Fibroblast of skin of left quadriceps (primary cell): ENCODE measurements at regions not wholly inside any gene's neighbourhood (a gene's known extent, or its start where the extent isn't known, plus 50 kb on each side); places are given as distances from the start of the nearest gene placed in this dataset.
"Not testable (repeated sequence)": the region's sequence is repeated elsewhere in the genome, so short reads cannot be mapped to it uniquely, and the experiment has no call there.

ENCODE experiments used
- DNase-seq, 2 experiments: peaks; one replicate each; pipeline ENCODE4 v3.0.0-alpha.2; 2013; ENCODE audit warnings: low read depth in 2 of 2

DNA sequence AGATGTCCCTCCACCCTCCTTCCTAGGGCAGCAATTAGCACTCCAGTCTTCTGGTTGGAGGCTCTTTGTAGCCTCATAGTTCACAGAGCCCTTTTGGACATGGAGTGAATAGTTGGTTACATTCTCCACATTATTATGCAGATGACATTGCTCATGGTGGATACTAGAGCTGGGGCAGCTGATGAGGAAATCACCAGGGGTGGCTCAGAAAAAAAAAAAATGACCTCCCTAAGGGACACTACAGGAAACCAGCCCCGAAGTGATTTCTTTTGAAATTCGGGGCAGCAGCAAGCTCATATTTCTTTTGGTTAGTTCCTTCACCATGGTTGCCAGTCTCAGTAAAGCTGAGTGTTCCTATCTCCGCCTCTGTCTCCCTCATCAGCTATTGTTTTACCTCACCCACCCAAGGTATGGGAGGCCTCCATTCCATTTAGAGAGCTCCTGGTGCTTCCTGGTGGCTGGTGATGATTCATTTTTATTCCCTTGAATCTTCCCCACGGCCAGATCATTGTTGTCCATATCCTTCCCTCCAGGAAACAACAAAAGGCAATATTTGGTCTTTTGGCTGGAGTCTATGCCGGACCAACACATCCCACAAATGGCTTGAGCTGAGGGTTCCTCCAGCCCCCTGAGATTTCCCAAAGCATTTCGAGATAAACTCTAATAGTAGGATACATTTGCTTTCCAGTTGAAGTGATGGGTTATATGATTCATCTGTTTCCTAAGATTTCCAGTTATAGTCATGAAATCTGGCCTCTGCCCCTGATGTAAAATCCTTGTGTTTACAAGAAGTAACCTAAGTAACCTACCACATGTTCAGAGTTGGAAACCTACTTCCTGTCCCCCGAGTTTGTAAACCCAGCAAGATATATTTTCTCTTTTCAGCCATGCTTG lies 56.2 kb upstream of the NID2 start:
- DNase-seq, result peak; percentile 43 to 49

GRCh38 chr14:52122163-52122562 lies 53.3 kb upstream of the NID2 start:
- not testable (repeated sequence) for DNase-seq

DNA sequence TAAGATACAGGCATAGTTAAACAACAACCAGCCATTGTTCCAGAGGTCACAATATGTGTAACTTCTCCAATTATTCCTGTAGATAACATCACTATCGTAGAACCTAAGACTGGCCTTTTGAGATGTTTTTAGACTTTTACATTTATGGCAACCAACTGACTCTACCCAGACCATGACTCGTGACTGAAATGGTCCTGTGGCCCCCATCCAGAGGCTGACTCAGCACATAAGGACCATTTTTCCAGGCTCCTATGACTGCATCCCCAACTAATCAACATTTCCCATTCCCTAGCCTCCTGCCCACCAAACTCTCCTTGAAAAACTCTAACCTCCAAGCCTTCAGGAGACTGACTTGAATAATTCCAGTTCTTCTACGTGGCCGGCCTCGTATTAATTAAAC lies 52.6 kb upstream of the NID2 start:
- no peak for DNase-seq

GRCh38 chr14:52119030-52119429 lies 50.2 kb upstream of the NID2 start:
- DNase-seq, result no peak
